H1 (cell line): ENCODE measurements at regions not wholly inside any gene's neighbourhood (a gene's known extent, or its start where the extent isn't known, plus 50 kb on each side); places are given as distances from the start of the nearest gene placed in this dataset.

ENCODE experiments used
- ATF2 ChIP-seq: IDR thresholded peaks from 2 replicates; pipeline ENCODE4 v1.6.1; 2012; ENCODE audit warnings: low read length, inconsistent platforms
- EGR1 ChIP-seq: IDR thresholded peaks from 2 replicates; pipeline ENCODE4 v1.6.1; 2011; ENCODE audit warnings: low read depth, low read length, borderline replicate concordance

- TF ChIP-seq EGR1 (no peak), ATF2 (no peak)
Observed at GRCh38 chr13:34371108-34371507, 553.2 kb downstream of the RFC3 start.
